Tibial nerve (tissue), 4 donors: ENCODE measurements at regions not wholly inside any gene's neighbourhood (a gene's known extent, or its start where the extent isn't known, plus 50 kb on each side); places are given as distances from the start of the nearest gene placed in this dataset.

ENCODE experiments used
- DNase-seq, 2 donors: peaks; one replicate each; pipeline ENCODE4 v3.0.0-alpha.2; 2019; ENCODE audit warnings: low spot score in 2 of 2
- H3K27ac ChIP-seq, 4 donors: fragments of 200-600 bp; sonication (generic) in 3 of 4; one replicate each; pipeline ENCODE4 v1.5.1; 2017 to 2019; ENCODE audit warnings: mild to moderate bottlenecking in 1 of 4
- H3K27me3 ChIP-seq, 2 donors: fragments of 200-600 bp; sonication (generic) in 1 of 2; one replicate each; pipeline versions ENCODE4 v1.5.1 to v1.6.0; 2017 to 2019
- H3K36me3 ChIP-seq, 3 donors: fragments of 200-600 bp; sonication (generic); one replicate each; pipeline ENCODE4 v1.5.1; 2018 to 2019
- H3K4me1 ChIP-seq, 4 donors: fragments of 200-600 bp; sonication (generic) in 3 of 4; one replicate each; pipeline ENCODE4 v1.5.1; 2017 to 2019
- H3K4me3 ChIP-seq, 4 donors: fragments of 200-600 bp; sonication (generic) in 3 of 4; one replicate each; pipeline ENCODE4 v1.5.1; 2017 to 2019; ENCODE audit warnings: mild to moderate bottlenecking in 1 of 4, moderate library complexity in 1 of 4
- H3K9me3 ChIP-seq, 4 donors: fragments of 200-600 bp; sonication (generic) in 3 of 4; one replicate each; pipeline ENCODE4 v1.5.1; 2017 to 2019
- EP300 ChIP-seq, 2 donors: sonication (generic); formaldehyde crosslinking; IDR thresholded peaks; one replicate each; pipeline ENCODE4 v1.6.1; 2017; ENCODE audit warnings: antibody characterized with exemption in 2 of 2, mild to moderate bottlenecking in 1 of 2
- POLR2A ChIP-seq, 2 donors: fragments of 450-650 bp; IDR thresholded peaks; one replicate each; pipeline ENCODE4 v1.6.1; 2017; ENCODE audit warnings: antibody characterized with exemption in 2 of 2, mild to moderate bottlenecking in 2 of 2, moderate library complexity in 2 of 2
- WGBS, 2 donors: methylation state at CpG; one replicate each; pipeline ENCODE4 v1.1.5; 2018; 5-methylcytosine and 5-hydroxymethylcytosine counted together
- TF ChIP-seq, protein P1 (sequence below), 5 experiments: fragments of 200-600 bp in 3 of 5; fragments of 450-650 bp in 2 of 5; sonication (generic) in 3 of 5; IDR thresholded peaks; one replicate each; pipeline ENCODE4 v1.5.1; 2016 to 2019; ENCODE audit warnings: antibody characterized with exemption in 5 of 5, mild to moderate bottlenecking in 3 of 5, moderate library complexity in 2 of 5

DNA sequence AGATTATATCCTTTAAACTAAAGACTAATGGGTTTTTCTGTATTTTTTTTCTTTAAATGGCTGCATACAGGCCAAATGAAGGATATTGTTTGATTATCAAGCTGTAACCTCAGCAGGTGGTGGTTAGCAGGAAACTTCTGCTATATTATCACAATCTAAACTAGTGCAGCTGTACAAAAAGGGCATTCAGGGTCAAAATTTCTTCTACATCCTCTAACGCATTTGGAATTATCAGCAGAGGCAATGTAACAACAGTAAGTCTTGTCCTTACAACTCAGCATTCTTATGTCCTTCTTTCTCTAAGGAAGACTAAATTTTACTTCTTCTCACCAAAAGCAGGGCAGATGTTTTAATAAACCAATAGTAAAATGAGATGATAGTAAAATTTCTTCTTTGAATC is 135.8 kb upstream of the FN1 start:
- no peaks in the 10 kb centered on the region for H3K36me3 ChIP-seq
- no peaks in the 10 kb centered on the region for H3K27me3 ChIP-seq
- no peaks in the 10 kb centered on the region for H3K9me3 ChIP-seq
- no peaks in the 10 kb centered on the region for H3K4me1 ChIP-seq
- no peak overlapping the region for H3K27ac ChIP-seq
- DNase-seq = no peak
- no peak overlapping the region for H3K4me3 ChIP-seq
- no peak for TF ChIP-seq POLR2A (IDR thresholded peaks at IDR 0.05)
- TF ChIP-seq EP300 (IDR thresholded peaks at IDR 0.05) = no peak
- TF ChIP-seq, protein P1, sequence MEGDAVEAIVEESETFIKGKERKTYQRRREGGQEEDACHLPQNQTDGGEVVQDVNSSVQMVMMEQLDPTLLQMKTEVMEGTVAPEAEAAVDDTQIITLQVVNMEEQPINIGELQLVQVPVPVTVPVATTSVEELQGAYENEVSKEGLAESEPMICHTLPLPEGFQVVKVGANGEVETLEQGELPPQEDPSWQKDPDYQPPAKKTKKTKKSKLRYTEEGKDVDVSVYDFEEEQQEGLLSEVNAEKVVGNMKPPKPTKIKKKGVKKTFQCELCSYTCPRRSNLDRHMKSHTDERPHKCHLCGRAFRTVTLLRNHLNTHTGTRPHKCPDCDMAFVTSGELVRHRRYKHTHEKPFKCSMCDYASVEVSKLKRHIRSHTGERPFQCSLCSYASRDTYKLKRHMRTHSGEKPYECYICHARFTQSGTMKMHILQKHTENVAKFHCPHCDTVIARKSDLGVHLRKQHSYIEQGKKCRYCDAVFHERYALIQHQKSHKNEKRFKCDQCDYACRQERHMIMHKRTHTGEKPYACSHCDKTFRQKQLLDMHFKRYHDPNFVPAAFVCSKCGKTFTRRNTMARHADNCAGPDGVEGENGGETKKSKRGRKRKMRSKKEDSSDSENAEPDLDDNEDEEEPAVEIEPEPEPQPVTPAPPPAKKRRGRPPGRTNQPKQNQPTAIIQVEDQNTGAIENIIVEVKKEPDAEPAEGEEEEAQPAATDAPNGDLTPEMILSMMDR (IDR thresholded peaks at IDR 0.05) = no peak
- WGBS, 2 donors = 50 to 64% methylated on average over 1 of the region's 1 CpG

DNA sequence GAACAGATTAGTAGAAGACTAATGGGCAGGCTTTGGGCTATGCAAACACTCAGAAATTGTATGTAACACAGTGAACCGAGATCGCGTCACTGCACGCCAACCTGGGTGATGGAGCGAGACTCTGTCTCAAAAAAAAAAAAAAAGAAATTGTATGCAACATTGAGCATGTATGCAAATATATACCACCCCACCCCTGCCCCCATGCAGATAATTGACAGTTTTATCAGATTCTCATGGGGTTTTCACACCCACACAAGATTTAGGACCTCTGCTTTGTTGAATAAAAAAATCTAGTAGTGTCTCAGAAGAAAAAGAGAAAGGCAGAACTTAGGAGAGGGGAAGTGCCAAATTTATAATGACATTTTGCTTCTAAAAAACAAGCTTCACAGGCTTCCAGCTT is 131.6 kb upstream of the FN1 start:
- no peaks in the 10 kb centered on the region for H3K4me1 ChIP-seq
- H3K36me3 ChIP-seq = no peaks in the 10 kb centered on the region
- H3K27me3 ChIP-seq = no peaks in the 10 kb centered on the region
- 95 to 96% methylated on average over 5 of the region's 5 CpGs for WGBS, 2 donors
- H3K9me3 ChIP-seq = no peaks in the 10 kb centered on the region
- no peak overlapping the region for H3K27ac ChIP-seq
- H3K4me3 ChIP-seq = no peak overlapping the region
- no peak for TF ChIP-seq EP300 (IDR thresholded peaks at IDR 0.05)
- TF ChIP-seq, protein P1 (IDR thresholded peaks at IDR 0.05) = no peak
- TF ChIP-seq POLR2A (IDR thresholded peaks at IDR 0.05) = no peak
- no peak for DNase-seq

DNA sequence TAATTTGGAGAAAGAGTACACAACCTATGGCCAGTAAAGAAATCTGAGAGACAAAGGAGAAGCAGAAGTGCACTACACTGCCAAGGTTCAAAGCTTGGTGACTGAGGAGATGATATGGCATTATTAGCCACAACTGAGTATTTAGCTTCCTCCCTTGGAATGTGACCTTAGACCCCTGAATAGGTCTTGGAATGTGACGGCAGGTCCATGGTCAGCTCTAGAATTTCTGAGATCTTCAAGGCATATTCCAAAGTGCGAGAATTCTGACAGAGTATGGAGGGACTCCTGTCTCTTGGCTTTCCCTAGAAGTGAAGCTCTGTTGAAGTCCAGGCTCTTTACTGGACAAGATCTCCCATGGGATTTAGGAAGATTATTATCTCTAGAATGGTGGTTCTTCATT is 130.0 kb upstream of the FN1 start:
- Histone ChIP-seq H3K36me3 (no peaks in the 10 kb centered on the region), H3K4me1 (no peaks in the 10 kb centered on the region), H3K27ac (no peak overlapping the region), H3K9me3 (no peaks in the 10 kb centered on the region), H3K4me3 (no peak overlapping the region), H3K27me3 (no peaks in the 10 kb centered on the region)
- no peak for TF ChIP-seq EP300 (IDR thresholded peaks at IDR 0.05)
- TF ChIP-seq POLR2A (IDR thresholded peaks at IDR 0.05) = no peak
- TF ChIP-seq, protein P1 (IDR thresholded peaks at IDR 0.05) = no peak
- 76 to 77% methylated on average over 2 of the region's 2 CpGs for WGBS, 2 donors
- DNase-seq = no peak

DNA sequence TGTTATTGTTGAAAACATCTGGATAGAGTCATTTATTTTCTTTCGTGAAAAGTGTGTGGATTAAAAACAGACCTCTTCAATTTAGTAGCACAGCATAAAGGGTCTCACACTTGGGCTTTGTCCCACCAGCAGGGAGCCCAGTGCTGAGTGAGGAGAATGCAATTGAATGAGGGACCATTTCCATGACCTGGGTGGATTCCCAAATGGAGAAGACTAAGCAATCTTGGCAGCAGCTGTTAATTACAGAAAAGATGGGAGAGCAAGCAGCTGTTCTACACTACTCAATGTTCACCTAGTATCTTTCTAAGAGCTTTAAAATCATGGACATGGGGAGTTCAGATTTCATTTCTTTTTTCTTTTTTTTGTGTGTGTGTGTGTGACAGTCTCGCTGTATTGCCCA is 121.8 kb upstream of the FN1 start:
- WGBS, 2 donors = 81 to 83% methylated on average over 2 of the region's 2 CpGs
- Histone ChIP-seq H3K4me1 (no peaks in the 10 kb centered on the region), H3K27me3 (no peaks in the 10 kb centered on the region), H3K27ac (no peak overlapping the region), H3K36me3 (no peaks in the 10 kb centered on the region), H3K9me3 (no peaks in the 10 kb centered on the region), H3K4me3 (no peak overlapping the region)
- TF ChIP-seq EP300 (IDR thresholded peaks at IDR 0.05) (no peak), POLR2A (IDR thresholded peaks at IDR 0.05) (no peak)
- TF ChIP-seq, protein P1 (IDR thresholded peaks at IDR 0.05) = no peak
- no peak for DNase-seq

DNA sequence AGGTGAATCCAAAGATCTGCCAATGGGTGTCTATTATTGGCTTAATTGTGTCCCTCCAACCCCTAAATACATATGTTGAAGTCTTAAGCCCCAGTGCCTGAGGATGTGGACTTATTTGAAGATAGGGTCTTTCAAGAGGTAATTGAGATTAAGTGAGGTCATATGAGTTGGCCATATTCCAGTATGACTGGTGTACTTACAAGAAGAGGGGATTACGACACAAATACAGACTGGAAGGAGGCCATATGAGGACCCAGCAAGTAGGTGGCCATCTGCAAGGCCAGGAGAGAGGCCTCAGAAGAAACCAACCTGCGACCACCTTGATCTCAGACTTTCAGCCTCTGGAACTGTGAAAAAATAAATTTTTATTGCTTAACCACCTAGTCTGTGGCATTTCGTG is 121.1 kb upstream of the FN1 start:
- Histone ChIP-seq H3K9me3 (no peaks in the 10 kb centered on the region), H3K27ac (no peak overlapping the region), H3K4me1 (no peaks in the 10 kb centered on the region), H3K27me3 (no peaks in the 10 kb centered on the region), H3K4me3 (no peak overlapping the region), H3K36me3 (no peaks in the 10 kb centered on the region)
- no peak for DNase-seq
- 84 to 85% methylated on average over 3 of the region's 3 CpGs for WGBS, 2 donors
- TF ChIP-seq EP300 (IDR thresholded peaks at IDR 0.05) (no peak), POLR2A (IDR thresholded peaks at IDR 0.05) (no peak)
- TF ChIP-seq, protein P1 (IDR thresholded peaks at IDR 0.05) = no peak
